HCT116 (cell line): ENCODE measurements at regions not wholly inside any gene's neighbourhood (a gene's known extent, or its start where the extent isn't known, plus 50 kb on each side); places are given as distances from the start of the nearest gene placed in this dataset.

Experiments
- CTCF ChIP-seq, 3 experiments: fragments of 200-600 bp in 1 of 3; sonication (generic) in 1 of 3; IDR thresholded peaks in 2 of 3; conservative IDR thresholded peaks in 1 of 3; 2 replicates each; pipeline ENCODE4 v1.5.1; 2012 to 2017; ENCODE audit warnings: low read depth in 2 of 3, low read length in 2 of 3, antibody characterized with exemption in 1 of 3, borderline replicate concordance in 1 of 3, control low read depth in 1 of 3, mild to moderate bottlenecking in 1 of 3, mixed read lengths in 1 of 3, mixed run types in 1 of 3, moderate library complexity in 1 of 3; ENCODE audit not compliant: insufficient read depth in 1 of 3
- EZH2phosphoT487 ChIP-seq: fragments of 200-600 bp; IDR thresholded peaks from 2 replicates; pipeline ENCODE4 v1.6.1; 2018; ENCODE audit warnings: antibody characterized with exemption, borderline replicate concordance
- POLR2AphosphoS5 ChIP-seq: IDR thresholded peaks from 2 replicates; pipeline ENCODE4 v1.6.1; 2011; ENCODE audit warnings: mild to moderate bottlenecking, low read depth, low read length, moderate library complexity
- REST ChIP-seq: IDR thresholded peaks from 2 replicates; pipeline ENCODE4 v1.6.1; 2012; ENCODE audit warnings: low read depth
- ZFX ChIP-seq: fragments of 450-650 bp; IDR thresholded peaks from 2 replicates; pipeline ENCODE4 v1.6.1; 2017

GRCh38 chr12:131363841-131364495 lies 346.9 kb upstream of the SFSWAP start:
- TF ChIP-seq ZFX (no peak), POLR2AphosphoS5 (no peak), CTCF (IDR thresholded peaks at IDR 0.05 in 2 of 3, conservative IDR thresholded peaks at IDR 0.05 in 1 of 3; ENCODE audit: borderline replicate concordance in 1 of 3, insufficient read depth in 1 of 3, low read depth in 2 of 3, low read length in 2 of 3) (no peak), EZH2phosphoT487 (no peak), REST (no peak)
